GM12878 (cell line): ENCODE measurements at regions not wholly inside any gene's neighbourhood (a gene's known extent, or its start where the extent isn't known, plus 50 kb on each side); places are given as distances from the start of the nearest gene placed in this dataset.
"Not testable (repeated sequence)": the region's sequence is repeated elsewhere in the genome, so short reads cannot be mapped to it uniquely, and the experiment has no call there.

ENCODE experiments used
- CHD2 ChIP-seq: IDR thresholded peaks from 2 replicates; pipeline ENCODE4 v1.6.1; 2011; ENCODE audit warnings: low read depth, low read length, improper control_type of control experiment, borderline replicate concordance
- DPF2 ChIP-seq: fragments of 450-650 bp; IDR thresholded peaks from 2 replicates; pipeline ENCODE4 v1.6.1; 2017; ENCODE audit warnings: mild to moderate bottlenecking
- ELK1 ChIP-seq: IDR thresholded peaks from 2 replicates; pipeline ENCODE4 v1.6.1; 2012; ENCODE audit warnings: low read depth, low read length, improper control_type of control experiment
- ETV6 ChIP-seq, 2 experiments: fragments of 450-650 bp in 1 of 2; IDR thresholded peaks in 1 of 2; conservative IDR thresholded peaks in 1 of 2; 2 replicates each; pipeline ENCODE4 v1.6.1; 2014; ENCODE audit warnings: antibody characterized with exemption in 1 of 2, borderline replicate concordance in 1 of 2, low read depth in 1 of 2, mild to moderate bottlenecking in 1 of 2, moderate library complexity in 1 of 2
- EZH2 ChIP-seq: IDR thresholded peaks from 2 replicates; pipeline ENCODE4 v1.6.1; 2012; ENCODE audit warnings: low read depth, mild to moderate bottlenecking, control low read depth, inconsistent platforms, low read length, borderline replicate concordance; ENCODE audit not compliant: control insufficient read depth
- HDAC6 ChIP-seq: fragments of 200-600 bp; sonication (generic); IDR thresholded peaks from one replicate; pipeline ENCODE4 v1.8.0; 2017; ENCODE audit warnings: antibody characterized with exemption; ENCODE audit not compliant: unreplicated experiment
- POLR2A ChIP-seq: IDR thresholded peaks from 2 replicates; pipeline ENCODE4 v1.6.1; 2011; ENCODE audit warnings: low read depth, mild to moderate bottlenecking, low read length
- POLR2AphosphoS5 ChIP-seq: IDR thresholded peaks from 2 replicates; pipeline ENCODE4 v1.6.1; 2011; ENCODE audit warnings: mild to moderate bottlenecking, low read length, inconsistent platforms
- SRF ChIP-seq, 2 experiments: IDR thresholded peaks; 2 replicates each; pipeline ENCODE4 v1.6.1; 2011; ENCODE audit warnings: low read depth in 2 of 2, low read length in 2 of 2, mild to moderate bottlenecking in 1 of 2, moderate library complexity in 1 of 2
- YY1 ChIP-seq: IDR thresholded peaks from 2 replicates; pipeline ENCODE4 v1.6.1; 2011; ENCODE audit warnings: low read depth, mild to moderate bottlenecking, low read length
- ZBTB11 ChIP-seq: fragments of 450-650 bp; formaldehyde crosslinking; IDR thresholded peaks from 2 replicates; pipeline ENCODE4 v1.5.0; 2022; ENCODE audit warnings: mild to moderate bottlenecking, missing genetic modification characterization
- TF ChIP-seq, protein P1 (sequence below), 3 experiments: IDR thresholded peaks in 2 of 3; conservative IDR thresholded peaks in 1 of 3; 2 replicates each; pipeline ENCODE4 v1.5.1; 2011; ENCODE audit warnings: low read depth in 3 of 3, low read length in 3 of 3, mild to moderate bottlenecking in 3 of 3, control low read depth in 2 of 3, moderate library complexity in 2 of 3, inconsistent platforms in 1 of 3, mixed read lengths in 1 of 3; ENCODE audit not compliant: control insufficient read depth in 2 of 3, insufficient read depth in 1 of 3; ENCODE audit errors: extremely low read depth in 1 of 3

DNA sequence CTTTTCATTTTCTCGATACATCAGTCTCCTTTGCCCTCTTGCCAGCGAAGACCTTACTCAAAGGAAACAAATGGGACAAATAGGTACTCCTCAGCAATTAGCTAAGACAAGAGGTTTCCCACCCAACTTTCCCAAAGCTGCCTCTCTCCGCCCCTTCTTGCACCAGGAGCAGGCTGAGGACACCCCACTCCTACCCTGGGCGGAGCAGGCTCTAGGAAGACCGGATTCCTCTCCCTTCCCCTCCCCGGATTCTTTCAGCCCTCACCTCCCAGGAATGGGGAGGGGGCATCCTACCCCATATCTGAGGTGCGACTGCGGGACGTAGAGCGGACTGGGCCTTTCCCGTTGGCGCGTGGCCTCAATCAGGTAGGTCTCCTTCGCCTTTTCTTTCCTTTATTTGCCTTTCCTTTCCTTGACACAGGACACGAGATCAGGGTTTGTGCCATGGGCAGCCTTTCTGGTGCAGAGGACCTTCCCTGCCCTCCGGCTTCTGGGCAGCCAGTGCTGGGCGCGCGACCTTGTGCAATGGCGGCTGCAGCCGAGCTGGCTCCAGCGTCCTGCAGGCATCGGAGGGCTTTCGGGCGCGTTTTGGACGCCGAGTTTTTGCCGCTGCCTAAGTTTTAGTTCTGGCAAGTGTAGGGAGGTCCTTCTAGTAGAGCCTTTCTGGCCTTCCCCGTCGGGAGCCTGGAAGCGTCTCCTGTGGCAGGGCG, 161.9 kb downstream of the PLS3 start:
- not testable (repeated sequence) for TF ChIP-seq EZH2; ELK1; HDAC6; CHD2; YY1; POLR2A; POLR2AphosphoS5; SRF (IDR thresholded peaks at IDR 0.05; ENCODE audit: low read depth in 2 of 2, low read length in 2 of 2); DPF2; ZBTB11 (CRISPR knock-in tag); ETV6 (conservative IDR thresholded peaks at IDR 0.05 in 1 of 2, IDR thresholded peaks at IDR 0.05 in 1 of 2; ENCODE audit: borderline replicate concordance in 1 of 2, low read depth in 1 of 2)
- TF ChIP-seq, protein P1, sequence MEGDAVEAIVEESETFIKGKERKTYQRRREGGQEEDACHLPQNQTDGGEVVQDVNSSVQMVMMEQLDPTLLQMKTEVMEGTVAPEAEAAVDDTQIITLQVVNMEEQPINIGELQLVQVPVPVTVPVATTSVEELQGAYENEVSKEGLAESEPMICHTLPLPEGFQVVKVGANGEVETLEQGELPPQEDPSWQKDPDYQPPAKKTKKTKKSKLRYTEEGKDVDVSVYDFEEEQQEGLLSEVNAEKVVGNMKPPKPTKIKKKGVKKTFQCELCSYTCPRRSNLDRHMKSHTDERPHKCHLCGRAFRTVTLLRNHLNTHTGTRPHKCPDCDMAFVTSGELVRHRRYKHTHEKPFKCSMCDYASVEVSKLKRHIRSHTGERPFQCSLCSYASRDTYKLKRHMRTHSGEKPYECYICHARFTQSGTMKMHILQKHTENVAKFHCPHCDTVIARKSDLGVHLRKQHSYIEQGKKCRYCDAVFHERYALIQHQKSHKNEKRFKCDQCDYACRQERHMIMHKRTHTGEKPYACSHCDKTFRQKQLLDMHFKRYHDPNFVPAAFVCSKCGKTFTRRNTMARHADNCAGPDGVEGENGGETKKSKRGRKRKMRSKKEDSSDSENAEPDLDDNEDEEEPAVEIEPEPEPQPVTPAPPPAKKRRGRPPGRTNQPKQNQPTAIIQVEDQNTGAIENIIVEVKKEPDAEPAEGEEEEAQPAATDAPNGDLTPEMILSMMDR (IDR thresholded peaks at IDR 0.05 in 2 of 3, conservative IDR thresholded peaks at IDR 0.05 in 1 of 3; ENCODE audit: control insufficient read depth in 2 of 3, extremely low read depth in 1 of 3, insufficient read depth in 1 of 3, low read depth in 3 of 3, low read length in 3 of 3): not testable (repeated sequence)
